ENCODE measurements at regions not wholly inside any gene's neighbourhood (a gene's known extent, or its start where the extent isn't known, plus 50 kb on each side); places are given as distances from the start of the nearest gene placed in this dataset.

DNA sequence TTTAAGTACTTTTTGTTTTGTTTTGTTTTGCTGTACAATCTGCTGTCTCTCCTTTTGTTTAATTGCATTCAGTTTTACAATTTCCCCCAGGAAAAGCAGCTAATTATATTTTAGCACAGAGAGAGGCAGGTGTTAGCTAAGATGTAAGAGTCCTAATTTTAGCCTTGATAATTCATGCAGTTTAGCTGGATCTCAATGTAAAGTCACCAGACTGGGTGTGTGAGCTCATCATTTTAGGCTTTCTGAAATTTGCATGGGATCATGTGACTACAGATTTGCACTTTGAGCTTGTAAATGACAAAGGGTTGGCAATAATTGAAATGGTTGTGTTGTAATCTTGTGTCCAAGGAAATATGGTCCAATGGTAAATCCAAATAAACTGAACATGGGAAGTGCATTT is 68.5 kb downstream of the ETAA1 start:
- no peak for TF ChIP-seq CTCF (IDR thresholded peaks at IDR 0.05)
- no peak for TF ChIP-seq ZFX (IDR thresholded peaks at IDR 0.05; ENCODE audit: borderline replicate concordance)

Data from 22Rv1 (cell line).